ENCODE measurements at regions not wholly inside any gene's neighbourhood (a gene's known extent, or its start where the extent isn't known, plus 50 kb on each side); places are given as distances from the start of the nearest gene placed in this dataset.

GRCh38 chr16:8262299-8262698 lies 328.0 kb downstream of the TMEM114 start:
- Histone ChIP-seq H3K27ac (ENCODE audit: low read depth, low read length) (no peak overlapping the region), H3K9me3 (ENCODE audit: control insufficient read depth, insufficient read depth, low read length) (no peaks in the 10 kb centered on the region), H3K36me3 (ENCODE audit: control insufficient read depth, insufficient read depth, low read length) (no peaks in the 10 kb centered on the region), H3K27me3 (ENCODE audit: control insufficient read depth, insufficient read depth, low read length) (no peaks in the 10 kb centered on the region), H3K4me1 (ENCODE audit: control insufficient read depth, insufficient read depth, low read length) (no peaks in the 10 kb centered on the region), H3K4me3 (ENCODE audit: low read depth, low read length) (no peak overlapping the region)
- WGBS (ENCODE audit: insufficient coverage), result 95% methylated on average over 3 of the region's 4 CpGs
- DNase-seq (ENCODE audit: low read depth in 4 of 6, low spot score in 6 of 6), result no peak

- WGBS (ENCODE audit: insufficient coverage), result 72% methylated on average over 3 of the region's 3 CpGs
- H3K9me3 ChIP-seq (ENCODE audit: control insufficient read depth, insufficient read depth, low read length), result no peaks in the 10 kb centered on the region
- no peaks in the 10 kb centered on the region for H3K36me3 ChIP-seq (ENCODE audit: control insufficient read depth, insufficient read depth, low read length)
- H3K27me3 ChIP-seq (ENCODE audit: control insufficient read depth, insufficient read depth, low read length), result no peaks in the 10 kb centered on the region
- H3K27ac ChIP-seq (ENCODE audit: low read depth, low read length), result no peak overlapping the region
- H3K4me1 ChIP-seq (ENCODE audit: control insufficient read depth, insufficient read depth, low read length), result no peaks in the 10 kb centered on the region
- H3K4me3 ChIP-seq (ENCODE audit: low read depth, low read length), result no peak overlapping the region
- no peak for DNase-seq (ENCODE audit: low read depth in 4 of 6, low spot score in 6 of 6)
Measured at GRCh38 chr16:8260140-8260539, 330.2 kb downstream of the TMEM114 start.

GRCh38 chr16:8258523-8258922 lies 331.8 kb downstream of the TMEM114 start:
- Histone ChIP-seq H3K4me3 (ENCODE audit: low read depth, low read length) (no peak overlapping the region), H3K4me1 (ENCODE audit: control insufficient read depth, insufficient read depth, low read length) (no peaks in the 10 kb centered on the region), H3K9me3 (ENCODE audit: control insufficient read depth, insufficient read depth, low read length) (no peaks in the 10 kb centered on the region), H3K36me3 (ENCODE audit: control insufficient read depth, insufficient read depth, low read length) (no peaks in the 10 kb centered on the region), H3K27me3 (ENCODE audit: control insufficient read depth, insufficient read depth, low read length) (no peaks in the 10 kb centered on the region), H3K27ac (ENCODE audit: low read depth, low read length) (no peak overlapping the region)
- 77% methylated on average over 6 of the region's 7 CpGs for WGBS (ENCODE audit: insufficient coverage)
- DNase-seq (ENCODE audit: low read depth in 4 of 6, low spot score in 6 of 6), result no peak

GRCh38 chr16:8257561-8257960 lies 332.8 kb downstream of the TMEM114 start:
- Histone ChIP-seq H3K4me1 (ENCODE audit: control insufficient read depth, insufficient read depth, low read length) (no peaks in the 10 kb centered on the region), H3K4me3 (ENCODE audit: low read depth, low read length) (no peak overlapping the region), H3K9me3 (ENCODE audit: control insufficient read depth, insufficient read depth, low read length) (no peaks in the 10 kb centered on the region), H3K27ac (ENCODE audit: low read depth, low read length) (no peak overlapping the region), H3K36me3 (ENCODE audit: control insufficient read depth, insufficient read depth, low read length) (no peaks in the 10 kb centered on the region), H3K27me3 (ENCODE audit: control insufficient read depth, insufficient read depth, low read length) (no peaks in the 10 kb centered on the region)
- no peak for DNase-seq (ENCODE audit: low read depth in 4 of 6, low spot score in 6 of 6)
- 86% methylated on average over 3 of the region's 3 CpGs for WGBS (ENCODE audit: insufficient coverage)

GRCh38 chr16:8254405-8254804 lies 335.9 kb downstream of the TMEM114 start:
- Histone ChIP-seq H3K4me1 (ENCODE audit: control insufficient read depth, insufficient read depth, low read length) (no peaks in the 10 kb centered on the region), H3K27ac (ENCODE audit: low read depth, low read length) (no peak overlapping the region), H3K27me3 (ENCODE audit: control insufficient read depth, insufficient read depth, low read length) (no peaks in the 10 kb centered on the region), H3K9me3 (ENCODE audit: control insufficient read depth, insufficient read depth, low read length) (no peaks in the 10 kb centered on the region), H3K4me3 (ENCODE audit: low read depth, low read length) (no peak overlapping the region), H3K36me3 (ENCODE audit: control insufficient read depth, insufficient read depth, low read length) (no peaks in the 10 kb centered on the region)
- 97% methylated on average over 4 of the region's 4 CpGs for WGBS (ENCODE audit: insufficient coverage)
- no peak for DNase-seq (ENCODE audit: low read depth in 4 of 6, low spot score in 6 of 6)

- Histone ChIP-seq H3K36me3 (ENCODE audit: control insufficient read depth, insufficient read depth, low read length) (no peaks in the 10 kb centered on the region), H3K4me3 (ENCODE audit: low read depth, low read length) (no peak overlapping the region), H3K27ac (ENCODE audit: low read depth, low read length) (no peak overlapping the region), H3K27me3 (ENCODE audit: control insufficient read depth, insufficient read depth, low read length) (no peaks in the 10 kb centered on the region), H3K4me1 (ENCODE audit: control insufficient read depth, insufficient read depth, low read length) (no peaks in the 10 kb centered on the region), H3K9me3 (ENCODE audit: control insufficient read depth, insufficient read depth, low read length) (no peaks in the 10 kb centered on the region)
- 88% methylated on average over 2 of the region's 5 CpGs for WGBS (ENCODE audit: insufficient coverage)
- DNase-seq (ENCODE audit: low read depth in 4 of 6, low spot score in 6 of 6), result no peak
Measured at GRCh38 chr16:8253718-8254117, 336.6 kb downstream of the TMEM114 start.

GRCh38 chr16:8251727-8252126 lies 338.6 kb downstream of the TMEM114 start:
- Histone ChIP-seq H3K27ac (ENCODE audit: low read depth, low read length) (no peak overlapping the region), H3K36me3 (ENCODE audit: control insufficient read depth, insufficient read depth, low read length) (no peaks in the 10 kb centered on the region), H3K9me3 (ENCODE audit: control insufficient read depth, insufficient read depth, low read length) (no peaks in the 10 kb centered on the region), H3K4me1 (ENCODE audit: control insufficient read depth, insufficient read depth, low read length) (no peaks in the 10 kb centered on the region), H3K27me3 (ENCODE audit: control insufficient read depth, insufficient read depth, low read length) (no peaks in the 10 kb centered on the region), H3K4me3 (ENCODE audit: low read depth, low read length) (no peak overlapping the region)
- WGBS (ENCODE audit: insufficient coverage), result no CpG with 5 or more reads among the region's 2 CpGs
- no peak for DNase-seq (ENCODE audit: low read depth in 4 of 6, low spot score in 6 of 6)

- Histone ChIP-seq H3K4me1 (ENCODE audit: control insufficient read depth, insufficient read depth, low read length) (no peaks in the 10 kb centered on the region), H3K36me3 (ENCODE audit: control insufficient read depth, insufficient read depth, low read length) (no peaks in the 10 kb centered on the region), H3K27ac (ENCODE audit: low read depth, low read length) (no peak overlapping the region), H3K9me3 (ENCODE audit: control insufficient read depth, insufficient read depth, low read length) (no peaks in the 10 kb centered on the region), H3K27me3 (ENCODE audit: control insufficient read depth, insufficient read depth, low read length) (no peaks in the 10 kb centered on the region), H3K4me3 (ENCODE audit: low read depth, low read length) (no peak overlapping the region)
- DNase-seq (ENCODE audit: low read depth in 4 of 6, low spot score in 6 of 6), result no peak
- no CpG with 5 or more reads among the region's 3 CpGs for WGBS (ENCODE audit: insufficient coverage)
Measured at GRCh38 chr16:8251298-8251697, 339.0 kb downstream of the TMEM114 start.

- no peak overlapping the region for H3K27ac ChIP-seq (ENCODE audit: low read depth, low read length)
- no peaks in the 10 kb centered on the region for H3K27me3 ChIP-seq (ENCODE audit: control insufficient read depth, insufficient read depth, low read length)
- no peak overlapping the region for H3K4me3 ChIP-seq (ENCODE audit: low read depth, low read length)
- H3K4me1 ChIP-seq (ENCODE audit: control insufficient read depth, insufficient read depth, low read length), result no peaks in the 10 kb centered on the region
- DNase-seq (ENCODE audit: low read depth in 4 of 6, low spot score in 6 of 6), result peak in 1 of 6 donors; percentile 66
- H3K36me3 ChIP-seq (ENCODE audit: control insufficient read depth, insufficient read depth, low read length), result no peaks in the 10 kb centered on the region
- H3K9me3 ChIP-seq (ENCODE audit: control insufficient read depth, insufficient read depth, low read length), result no peaks in the 10 kb centered on the region
- WGBS (ENCODE audit: insufficient coverage), result 28% methylated on average over 5 of the region's 8 CpGs
Measured at GRCh38 chr16:8247993-8248392, 342.3 kb downstream of the TMEM114 start.

- no peaks in the 10 kb centered on the region for H3K9me3 ChIP-seq (ENCODE audit: control insufficient read depth, insufficient read depth, low read length)
- 73% methylated on average over 2 of the region's 4 CpGs for WGBS (ENCODE audit: insufficient coverage)
- no peaks in the 10 kb centered on the region for H3K27me3 ChIP-seq (ENCODE audit: control insufficient read depth, insufficient read depth, low read length)
- H3K4me1 ChIP-seq (ENCODE audit: control insufficient read depth, insufficient read depth, low read length), result no peaks in the 10 kb centered on the region
- no peak overlapping the region for H3K27ac ChIP-seq (ENCODE audit: low read depth, low read length)
- no peak overlapping the region for H3K4me3 ChIP-seq (ENCODE audit: low read depth, low read length)
- DNase-seq (ENCODE audit: low read depth in 4 of 6, low spot score in 6 of 6), result peak in 1 of 6 donors; percentile 13
- H3K36me3 ChIP-seq (ENCODE audit: control insufficient read depth, insufficient read depth, low read length), result no peaks in the 10 kb centered on the region
Measured at GRCh38 chr16:8243981-8244380, 346.3 kb downstream of the TMEM114 start.

Measured in spinal cord (tissue), 9 donors.